GM03348 (cell line): ENCODE measurements at regions not wholly inside any gene's neighbourhood (a gene's known extent, or its start where the extent isn't known, plus 50 kb on each side); places are given as distances from the start of the nearest gene placed in this dataset.
A peak's percentile ranks its signal among the peaks of the same experiment; 100 is the strongest.
"Not testable (repeated sequence)": the region's sequence is repeated elsewhere in the genome, so short reads cannot be mapped to it uniquely, and the experiment has no call there.

Experiments used
- DNase-seq: peaks from one replicate; pipeline ENCODE4 v3.0.0; 2012; ENCODE audit warnings: low spot score

DNA sequence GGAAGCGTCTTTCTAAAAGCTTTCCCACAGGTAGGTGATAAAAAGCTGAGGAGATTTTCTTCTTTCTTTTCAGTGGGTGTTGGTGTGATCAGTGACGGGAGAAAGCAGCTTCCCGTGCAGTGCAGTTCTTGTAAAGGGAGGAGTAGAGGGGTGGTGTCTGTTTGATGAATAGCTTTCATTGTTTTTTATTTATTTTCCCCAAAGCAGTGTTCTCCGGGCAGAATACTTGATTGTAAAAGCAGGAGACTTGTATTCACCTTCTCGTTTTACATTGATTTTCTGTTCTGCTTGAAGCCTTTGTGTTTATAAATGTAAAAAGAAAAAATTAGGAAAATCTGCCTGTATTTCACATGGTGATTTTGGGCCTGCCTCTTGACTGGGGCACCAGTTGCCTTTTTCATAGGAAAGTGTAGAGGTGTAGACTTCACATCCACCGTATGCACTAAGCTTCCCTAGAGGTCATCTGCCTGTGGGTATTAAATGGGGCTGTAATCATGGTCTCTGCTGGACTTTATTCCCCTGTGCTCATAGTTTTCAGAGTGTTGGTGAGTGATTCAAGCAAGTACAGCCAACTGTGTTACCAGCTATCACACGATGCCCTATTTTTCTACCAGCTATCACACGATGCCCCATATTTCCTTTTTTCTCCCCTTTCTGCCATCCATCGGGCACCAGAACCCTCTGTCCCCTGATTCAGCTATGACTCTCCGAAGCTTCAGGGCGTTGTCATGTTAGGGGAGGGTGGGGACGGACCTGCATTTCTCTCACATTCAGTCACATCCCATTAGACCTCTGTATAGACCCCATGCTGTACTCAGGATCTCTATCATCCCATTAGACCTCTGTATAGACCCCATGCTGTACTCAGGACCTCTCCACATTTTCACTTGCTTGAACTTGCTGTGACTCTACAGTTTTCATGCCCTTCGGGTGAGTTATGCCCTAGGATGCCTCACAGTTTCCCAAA is 526.5 kb downstream of the TRIML1 start:
- DNase-seq = no peak

DNA sequence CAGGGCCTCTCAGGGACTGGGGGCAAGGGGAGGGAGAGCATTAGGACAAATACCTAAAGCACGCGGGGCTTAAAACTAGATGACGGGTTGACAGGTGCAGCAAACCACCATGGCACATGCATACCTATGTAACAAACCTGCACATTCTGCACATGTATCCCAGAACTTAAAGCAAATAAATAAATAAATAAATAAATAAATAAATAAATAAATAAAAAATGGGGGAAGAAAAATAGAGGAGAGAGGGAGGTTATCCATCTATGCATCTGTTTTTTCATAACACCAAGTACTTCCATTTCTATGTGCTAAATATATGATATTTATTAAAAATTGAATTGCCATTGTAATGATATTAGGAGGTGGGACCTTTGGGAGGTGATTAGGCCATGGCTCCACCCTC is 539.5 kb downstream of the TRIML1 start:
- DNase-seq = not testable (repeated sequence)

DNA sequence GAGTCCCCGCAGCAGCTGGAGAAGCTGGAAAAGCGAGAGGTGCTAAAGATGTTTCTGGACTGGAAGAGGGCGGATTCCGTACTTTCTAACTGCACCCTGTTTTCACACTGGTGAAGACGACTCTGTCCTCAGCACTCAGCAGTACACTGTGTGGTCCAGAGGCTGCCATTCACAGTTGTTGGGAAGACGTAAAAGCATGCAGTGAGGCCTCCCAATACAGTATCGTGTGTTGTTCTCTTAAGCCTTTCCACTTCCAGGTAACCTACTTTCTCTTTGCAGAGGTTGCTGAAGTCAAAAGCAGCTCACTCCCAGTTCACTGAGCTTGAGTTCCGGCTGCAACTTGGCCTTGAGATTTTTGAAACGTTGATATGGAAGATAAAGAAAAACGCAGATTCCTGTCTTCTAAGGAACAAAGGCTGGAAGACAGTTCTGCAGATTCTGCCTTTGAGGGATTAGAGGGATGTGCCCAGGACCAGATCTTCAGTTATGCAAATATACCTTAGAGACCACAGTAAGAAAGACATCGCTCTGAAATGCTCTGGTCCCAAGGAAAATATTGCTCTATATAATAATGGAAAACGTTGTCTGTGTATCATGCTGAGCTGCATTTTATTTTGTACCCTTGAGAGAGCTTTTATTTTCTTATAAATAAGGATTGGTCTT is 540.9 kb downstream of the TRIML1 start:
- DNase-seq = no peak

DNA sequence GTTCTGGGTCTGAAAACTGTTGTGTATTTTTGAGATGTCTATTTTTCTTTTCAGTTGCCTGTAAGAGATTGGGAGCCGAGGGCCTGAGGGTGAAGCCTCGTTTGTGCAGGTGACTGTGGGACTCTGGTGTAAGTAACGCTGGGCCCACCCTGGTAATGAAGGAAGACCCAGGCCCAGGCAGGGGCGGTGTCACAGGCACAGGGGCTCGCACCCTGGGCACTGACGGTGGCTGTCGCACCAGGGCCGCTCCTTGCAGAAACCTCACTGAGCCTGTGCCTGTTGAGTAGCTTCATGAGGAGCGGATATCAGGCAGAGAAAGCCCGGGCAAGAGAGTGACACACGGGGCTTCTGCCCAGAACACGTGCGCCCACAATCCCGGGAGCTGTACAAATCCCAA is 541.4 kb downstream of the TRIML1 start:
- no peak for DNase-seq

DNA sequence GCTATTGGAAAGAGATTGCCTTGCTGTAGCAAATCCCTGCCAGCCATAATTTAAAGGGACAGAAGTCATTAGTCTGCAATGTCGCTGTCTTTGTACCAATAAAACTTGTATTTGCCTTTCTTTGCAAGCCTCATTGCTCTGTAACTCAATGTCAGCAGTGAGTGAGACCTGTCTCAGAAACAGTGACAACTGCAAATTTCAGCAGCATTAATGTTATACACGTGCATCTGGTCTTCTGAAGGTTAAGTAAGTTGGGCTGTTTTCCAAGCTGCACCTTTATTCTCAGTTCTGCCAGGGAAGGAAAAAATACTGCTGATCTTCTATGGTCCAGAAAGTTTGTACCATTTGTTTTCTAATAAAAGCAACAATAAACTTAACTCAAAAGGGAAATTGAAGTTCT is 543.1 kb downstream of the TRIML1 start:
- no peak for DNase-seq

DNA sequence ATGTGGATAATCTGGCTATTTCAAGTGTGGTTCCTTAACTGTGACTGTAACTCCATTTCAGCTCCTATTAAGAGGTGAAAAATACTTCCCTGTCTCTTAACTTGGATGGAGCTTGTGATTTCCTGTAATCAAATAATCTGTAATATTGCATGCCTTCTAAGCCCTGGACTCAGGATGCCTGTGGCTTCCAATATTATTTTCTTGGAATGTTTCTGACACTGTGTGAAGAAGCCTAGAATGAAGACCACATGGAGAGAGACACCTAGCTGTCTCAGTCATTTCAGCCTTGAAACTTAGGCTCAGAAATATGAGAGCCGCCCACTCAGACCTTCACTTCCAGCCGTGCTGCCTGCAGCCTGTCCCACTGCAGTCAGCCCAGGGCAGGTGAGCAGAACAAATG is 544.3 kb downstream of the TRIML1 start:
- DNase-seq = no peak

DNA sequence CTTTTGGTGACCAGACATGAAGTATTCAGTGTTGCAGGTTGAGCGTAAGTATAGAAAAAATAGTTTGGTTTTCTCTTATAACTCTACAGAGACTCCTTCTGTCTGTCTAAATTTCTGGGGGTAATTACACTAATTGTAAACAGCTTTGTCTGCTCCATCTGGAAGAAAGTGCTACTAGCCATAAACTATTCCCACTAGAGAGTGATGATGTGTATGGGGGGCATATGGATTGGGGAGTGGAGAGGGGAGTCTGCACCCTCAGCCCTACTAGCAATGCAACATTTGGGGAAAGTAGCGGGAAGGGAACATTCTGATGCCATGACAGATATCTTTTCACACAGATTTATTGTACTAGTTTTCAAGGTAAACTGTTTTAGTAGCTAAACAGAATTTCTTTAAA is 549.7 kb downstream of the TRIML1 start:
- no peak for DNase-seq

DNA sequence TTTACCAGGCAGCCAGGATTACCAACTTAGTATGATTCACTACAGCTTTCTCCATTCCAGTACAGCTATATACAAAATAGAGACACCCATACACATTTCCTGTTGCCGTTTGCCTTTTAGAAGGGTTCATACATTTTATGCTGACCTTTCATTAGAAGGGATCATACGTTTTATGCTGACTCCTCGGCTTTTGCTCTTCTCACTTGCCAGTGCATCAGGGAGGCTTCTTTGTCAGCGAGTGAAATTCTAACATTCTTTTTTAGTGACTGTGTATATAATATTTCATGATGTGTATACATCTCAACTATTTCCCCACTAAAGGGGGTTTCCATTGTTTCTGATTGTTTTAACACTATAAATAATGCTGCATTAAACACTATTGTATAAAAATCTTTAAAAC is 552.6 kb downstream of the TRIML1 start:
- peak; percentile 25 for DNase-seq

DNA sequence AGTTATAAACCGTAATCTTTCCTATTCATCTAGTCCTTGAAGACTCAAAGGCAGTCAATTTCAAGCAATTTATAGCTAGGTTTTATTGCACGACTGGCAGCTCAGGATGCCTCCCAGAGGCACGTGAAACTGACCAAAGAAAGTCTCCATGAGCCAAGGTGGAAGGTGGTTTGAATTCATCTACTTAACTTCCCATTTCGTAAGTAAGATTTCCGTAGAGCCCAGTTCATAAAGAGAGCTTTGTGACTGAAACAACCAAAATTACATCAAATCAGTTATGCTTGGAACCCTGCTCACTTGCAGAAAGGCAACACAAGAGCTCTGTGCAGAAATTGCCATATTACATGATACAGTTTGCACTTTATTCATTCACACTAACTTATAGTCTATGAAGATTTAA is 556.0 kb downstream of the TRIML1 start:
- DNase-seq = no peak

DNA sequence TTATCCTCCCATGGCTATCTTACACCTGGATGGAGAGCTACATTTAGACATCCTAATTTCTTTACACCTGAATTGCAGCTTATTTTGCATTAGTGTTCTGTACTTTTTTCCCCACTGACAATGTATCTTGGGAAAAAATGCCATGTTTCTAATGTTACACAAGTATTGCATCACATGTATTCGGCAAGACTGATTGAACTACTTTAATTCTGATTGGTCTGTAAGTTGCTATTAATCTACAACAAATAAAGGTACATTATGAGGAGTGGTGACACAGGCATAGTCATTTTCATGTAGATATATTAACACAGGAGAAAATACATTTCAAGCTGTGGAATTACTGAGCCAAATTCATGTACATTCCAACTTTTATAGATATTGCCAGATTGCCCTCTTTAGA is 558.0 kb downstream of the TRIML1 start:
- no peak for DNase-seq

DNA sequence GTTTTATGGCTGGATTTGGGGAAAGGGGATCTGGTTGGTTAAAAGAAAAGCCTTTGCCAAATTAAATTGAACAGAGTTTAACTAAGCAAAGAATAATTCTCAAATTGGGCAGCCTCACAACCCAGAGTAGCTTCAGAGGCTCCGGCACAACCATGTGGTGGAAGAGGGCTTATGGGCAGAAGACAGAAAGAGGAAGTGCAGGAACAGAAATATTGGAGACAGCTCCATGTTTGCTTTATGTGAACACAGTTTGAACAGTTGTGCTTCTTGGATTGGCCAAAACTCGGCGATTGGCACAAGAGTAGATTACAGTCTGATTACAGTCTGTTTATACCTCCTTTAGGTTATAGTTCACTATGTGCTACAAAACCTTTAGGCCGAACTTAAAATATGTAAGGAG is 562.7 kb downstream of the TRIML1 start:
- no peak for DNase-seq

DNA sequence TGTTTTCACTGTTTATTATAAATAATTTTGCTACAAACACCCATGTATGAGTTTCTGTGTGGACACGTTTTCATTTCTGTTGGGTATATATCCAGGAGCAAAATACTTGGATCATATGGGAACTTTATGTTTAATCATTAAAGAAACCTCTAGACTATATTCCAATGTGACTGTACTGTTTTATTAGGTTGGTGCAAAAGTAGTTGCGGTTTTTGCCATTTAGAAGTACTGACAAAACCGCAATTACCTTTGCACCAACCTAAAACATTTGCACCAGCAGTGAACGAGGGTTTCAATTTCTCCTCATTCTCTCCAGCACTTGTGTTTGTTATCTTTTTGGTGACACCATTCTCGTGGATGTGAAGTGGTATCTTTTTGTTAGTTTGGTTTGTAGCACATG is 565.0 kb downstream of the TRIML1 start:
- DNase-seq = no peak

DNA sequence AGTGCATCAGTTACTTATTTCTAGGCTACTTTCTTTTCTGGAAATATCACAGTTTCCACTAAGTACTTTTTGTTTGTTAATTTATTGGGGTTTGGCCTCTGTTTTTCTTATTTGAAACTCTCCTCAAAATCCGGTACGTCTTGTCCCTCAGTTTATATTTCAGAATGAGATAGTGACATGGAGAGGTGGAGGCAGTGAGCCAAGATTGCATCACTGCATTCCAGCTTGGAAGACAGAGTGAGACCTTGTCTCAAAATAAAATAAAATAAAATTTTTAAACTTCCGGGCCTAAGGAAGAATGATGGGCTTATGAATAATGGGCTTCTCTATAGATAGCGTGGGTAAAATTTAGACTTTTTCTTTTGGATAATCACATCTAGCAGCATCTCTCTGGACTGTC is 567.8 kb downstream of the TRIML1 start:
- no peak for DNase-seq

DNA sequence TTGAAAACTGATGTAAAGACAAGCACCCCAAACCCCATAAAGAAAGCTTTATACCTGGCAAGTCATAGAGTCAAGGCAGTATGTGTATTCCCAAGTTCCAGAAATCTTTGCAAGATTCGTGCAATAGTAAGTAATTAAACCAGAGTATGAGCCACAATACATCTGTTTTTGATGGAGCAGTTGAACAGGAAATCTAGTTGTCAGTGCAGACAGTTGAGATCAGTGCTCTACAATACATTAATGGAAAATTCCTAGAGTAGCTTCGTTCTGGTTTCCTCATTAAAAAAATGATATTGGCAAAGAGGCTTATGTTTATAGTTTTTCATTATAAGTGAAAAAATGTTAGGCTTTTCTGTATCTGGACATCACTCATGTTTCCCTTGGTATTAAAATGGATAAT is 575.3 kb downstream of the TRIML1 start:
- peak; percentile 51 for DNase-seq

DNA sequence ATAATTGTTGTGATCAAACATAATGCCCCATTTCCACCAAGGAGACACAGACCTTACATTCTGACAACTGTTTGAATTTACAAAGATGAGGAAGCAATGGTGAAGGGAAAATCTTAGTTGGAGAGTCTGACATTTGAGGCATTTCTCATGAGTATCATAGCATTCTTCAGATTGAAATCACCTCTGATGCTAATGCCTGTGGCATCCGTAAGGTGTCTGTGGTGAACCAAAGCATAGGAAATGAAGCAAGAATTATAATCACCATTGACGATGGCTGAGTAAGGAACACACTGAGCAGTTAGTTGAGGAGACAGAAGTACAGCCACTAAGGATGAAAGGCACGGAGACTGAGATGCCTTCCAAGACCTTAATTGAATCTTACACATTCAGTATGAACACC is 575.7 kb downstream of the TRIML1 start:
- DNase-seq = peak; percentile 71

DNA sequence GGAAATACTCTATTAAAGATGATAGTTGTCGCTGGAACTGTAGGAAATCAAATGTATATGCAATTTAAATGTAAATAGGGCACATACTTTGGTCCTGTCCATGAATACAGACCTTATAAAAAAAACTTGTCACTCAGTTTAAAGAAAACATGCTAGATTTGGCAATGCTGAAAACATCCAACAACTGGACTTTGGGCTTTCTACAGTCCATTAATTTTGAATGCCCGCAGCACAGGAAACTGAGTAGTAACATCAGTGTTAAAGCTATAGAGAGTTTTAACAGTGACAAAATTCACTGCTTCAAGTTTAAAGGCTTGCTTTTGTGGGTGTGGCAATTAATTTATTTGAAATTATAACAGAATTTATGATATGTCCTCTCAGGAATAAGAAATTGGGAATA is 578.4 kb downstream of the TRIML1 start:
- DNase-seq = no peak

DNA sequence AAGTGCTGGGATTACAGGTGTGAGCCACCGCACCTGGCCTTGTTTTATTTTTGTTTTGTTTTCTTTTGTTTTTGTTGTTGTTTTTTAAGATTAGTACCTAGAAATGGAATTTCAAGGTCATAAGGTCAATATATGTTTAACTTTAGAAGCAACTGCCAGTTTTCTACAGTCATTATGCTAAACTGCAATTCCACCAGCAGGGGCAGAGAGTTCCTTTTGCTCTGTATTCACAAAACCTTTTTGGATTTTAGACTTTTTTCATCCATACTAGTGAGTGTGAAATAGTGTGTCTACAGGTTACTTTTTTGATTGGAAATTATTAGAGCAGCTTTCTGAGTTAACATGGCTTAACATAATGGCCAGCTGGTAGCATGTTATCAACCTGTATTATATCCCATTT is 580.6 kb downstream of the TRIML1 start:
- no peak for DNase-seq

DNA sequence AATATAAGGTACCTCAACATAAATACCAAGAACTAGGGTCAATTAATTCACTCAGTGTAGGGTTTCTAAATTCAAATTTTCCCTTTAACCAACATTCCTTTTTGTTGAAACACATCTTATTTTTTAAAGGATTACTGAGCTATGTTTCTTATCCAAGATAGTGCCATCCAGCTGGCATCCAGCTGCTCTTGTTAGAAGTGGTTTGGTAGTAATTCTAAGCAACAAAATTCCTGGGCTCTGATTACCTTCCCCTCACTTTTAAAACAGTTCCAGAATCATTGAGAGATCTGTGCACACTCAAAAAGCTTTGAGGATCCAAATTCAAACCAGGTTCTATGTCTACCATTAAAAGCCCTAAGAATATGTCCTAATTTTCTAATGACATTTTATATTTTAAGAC is 583.7 kb downstream of the TRIML1 start:
- peak; percentile 39 for DNase-seq

DNA sequence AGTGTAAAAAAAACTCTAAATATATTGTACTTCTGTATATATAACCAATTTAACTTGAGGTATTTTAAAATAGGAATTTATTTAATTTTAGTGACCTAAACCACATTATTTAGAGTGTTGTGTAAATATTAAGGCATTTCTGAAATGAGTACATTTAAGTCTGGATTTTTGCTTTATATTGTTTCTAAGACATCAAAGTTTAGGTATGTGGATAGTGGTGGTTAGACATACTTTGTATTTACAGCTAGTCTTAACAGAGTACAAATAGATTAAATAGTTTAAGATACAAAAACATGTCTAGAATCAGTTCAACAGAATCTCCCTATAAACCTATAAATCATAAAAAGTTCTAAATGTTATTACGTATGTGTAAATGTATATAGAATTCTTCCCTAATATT is 588.5 kb downstream of the TRIML1 start:
- DNase-seq = no peak

DNA sequence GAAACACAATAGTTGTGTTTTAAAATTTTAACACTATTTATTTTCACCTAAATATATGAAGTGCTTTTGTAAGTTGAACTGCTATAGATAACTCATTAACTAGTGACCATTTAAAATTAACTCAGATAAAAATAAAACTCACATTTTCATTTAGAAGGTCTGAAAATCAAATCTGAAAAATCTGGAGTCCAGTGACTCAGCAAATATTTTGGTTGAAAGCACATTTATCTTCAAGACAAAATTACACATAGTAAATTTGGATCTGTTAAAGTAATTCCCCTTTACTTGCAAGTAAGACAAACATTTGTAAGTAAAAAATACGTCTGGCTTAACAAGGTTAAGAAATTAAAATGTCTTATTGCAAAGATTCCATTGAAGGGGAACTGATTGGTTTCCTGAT is 589.1 kb downstream of the TRIML1 start:
- no peak for DNase-seq

DNA sequence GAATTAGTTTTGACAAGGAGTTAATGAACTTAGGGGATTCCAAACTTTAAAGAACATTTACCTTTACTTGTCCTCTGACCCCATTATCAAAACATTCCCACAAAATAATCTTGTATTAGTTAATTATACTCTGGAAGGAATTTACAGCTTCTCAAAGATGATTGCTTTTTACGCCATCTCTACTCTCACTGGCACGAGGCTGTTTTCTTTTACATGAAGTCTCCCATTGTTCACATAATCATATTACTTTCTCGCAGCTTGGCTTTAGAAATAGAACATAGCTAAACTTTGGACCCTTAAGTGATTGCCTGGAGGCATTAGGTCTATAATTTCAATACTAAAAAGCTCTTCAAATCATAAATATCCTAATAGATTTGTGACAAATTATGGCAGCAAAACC is 592.9 kb downstream of the TRIML1 start:
- no peak for DNase-seq

DNA sequence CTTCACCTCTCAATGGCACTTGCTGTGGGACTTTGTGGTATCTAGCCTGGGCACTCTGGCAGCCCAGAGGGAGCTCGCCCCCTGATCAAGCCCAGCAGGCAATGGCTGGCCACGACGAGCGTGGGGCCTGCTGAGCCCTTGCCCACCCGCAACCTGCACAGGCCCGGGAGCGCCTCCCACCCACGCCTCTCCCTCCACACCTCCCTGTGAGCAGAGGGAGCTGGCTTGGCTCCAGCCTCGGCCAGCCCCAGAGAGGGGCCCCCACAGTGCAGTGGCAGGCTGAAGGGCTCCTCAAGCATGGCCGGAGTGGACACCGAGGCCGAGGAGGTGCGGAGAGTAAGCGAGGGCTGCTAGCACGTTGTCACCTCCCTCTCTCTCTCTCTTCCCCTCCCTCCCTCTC is 595.8 kb downstream of the TRIML1 start:
- no peak for DNase-seq

DNA sequence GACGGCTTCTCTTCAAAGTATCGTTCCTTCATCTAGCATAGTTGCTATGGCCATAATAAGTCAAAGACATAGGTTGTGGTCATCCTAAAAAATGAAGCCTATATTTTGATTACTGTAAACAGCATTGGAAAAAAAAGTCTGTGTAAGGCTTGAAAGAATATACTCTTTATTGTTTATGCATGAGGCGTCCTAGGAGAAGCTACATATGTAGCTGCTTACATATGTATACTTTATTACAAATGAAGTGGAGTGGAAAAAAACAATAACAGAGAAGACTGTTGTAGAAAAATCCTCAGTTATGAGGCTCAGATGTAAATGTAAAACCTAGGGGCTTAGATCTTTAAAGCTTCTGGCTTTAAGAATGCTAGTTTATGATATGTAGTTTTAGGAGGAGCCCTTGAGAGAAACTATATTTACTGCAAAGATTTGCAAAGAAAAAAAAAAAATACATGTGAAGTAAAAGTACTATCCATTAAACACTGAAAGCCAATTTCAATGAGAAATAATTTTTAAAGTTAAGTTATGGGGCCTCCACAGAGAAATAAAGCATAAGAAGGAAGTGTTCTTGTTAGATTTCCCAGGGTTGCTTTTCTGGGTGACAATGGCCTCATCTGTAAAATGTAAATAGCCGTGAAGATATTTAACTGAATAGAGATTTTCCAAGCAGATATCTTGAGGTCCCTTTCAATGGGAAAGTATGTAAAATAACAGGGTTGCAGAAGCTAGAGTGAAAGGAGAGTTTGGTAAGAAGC is 598.2 kb downstream of the TRIML1 start:
- no peak for DNase-seq
